ENCODE measurements at regions not wholly inside any gene's neighbourhood (a gene's known extent, or its start where the extent isn't known, plus 50 kb on each side); places are given as distances from the start of the nearest gene placed in this dataset.

DNA sequence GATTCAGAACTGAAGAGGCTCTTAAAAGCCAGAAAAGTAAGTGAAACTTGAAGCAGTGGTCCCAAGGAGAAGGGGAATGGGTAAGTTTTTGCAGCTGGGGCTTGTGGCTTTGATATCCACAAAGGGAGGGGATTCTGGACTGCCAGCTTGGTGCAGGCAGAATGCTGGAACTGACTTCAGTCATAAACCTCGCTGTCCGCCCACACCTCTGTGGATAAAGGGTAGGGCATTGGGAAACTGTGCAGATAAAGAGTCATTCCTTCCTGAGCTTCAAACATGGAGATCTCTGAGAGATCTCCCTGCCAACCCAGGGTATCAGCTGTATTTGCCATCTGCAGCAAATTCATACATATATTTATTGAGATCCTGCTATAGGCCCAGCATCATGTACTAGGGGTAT, 124.3 kb upstream of the OR9Q1 start:
- Histone ChIP-seq H3K9me3 (ENCODE audit: control insufficient read depth, insufficient read depth, low read depth, low read length) (no peaks in the 10 kb centered on the region), H3K4me1 (ENCODE audit: control insufficient read depth, insufficient read depth, low read length) (no peaks in the 10 kb centered on the region), H3K4me3 (ENCODE audit: low read depth in 2 of 2, low read length in 2 of 2) (no peak overlapping the region), H3K36me3 (ENCODE audit: control insufficient read depth, insufficient read depth, low read length) (no peaks in the 10 kb centered on the region), H3K27ac (ENCODE audit: low read length) (no peak overlapping the region), H3K27me3 (ENCODE audit: control insufficient read depth, insufficient read depth, low read length) (no peaks in the 10 kb centered on the region)
- no TSS peak for BruUV-seq (replicated peaks)
- no peak for ATAC-seq
- no peak for DNase-seq (ENCODE audit: low read depth, low spot score)
- intact Hi-C loops (cut with micrococcal nuclease; ENCODE audit: unreplicated experiment) (no loop called here), in situ Hi-C loops (cut with HindIII; ENCODE audit: low pct_unique_long_range_greater_than_20kb, low sequenced_read_pairs) (no loop called here)
- TF ChIP-seq SIN3A (IDR thresholded peaks at IDR 0.05; ENCODE audit: borderline replicate concordance, insufficient read depth, low read depth, low read length) (no peak), TCF7L2 (IDR thresholded peaks at IDR 0.05; ENCODE audit: low read depth, low read length) (no peak), POLR2AphosphoS5 (IDR thresholded peaks at IDR 0.05; ENCODE audit: low read depth, low read length) (no peak)
- TF ChIP-seq, protein P1, sequence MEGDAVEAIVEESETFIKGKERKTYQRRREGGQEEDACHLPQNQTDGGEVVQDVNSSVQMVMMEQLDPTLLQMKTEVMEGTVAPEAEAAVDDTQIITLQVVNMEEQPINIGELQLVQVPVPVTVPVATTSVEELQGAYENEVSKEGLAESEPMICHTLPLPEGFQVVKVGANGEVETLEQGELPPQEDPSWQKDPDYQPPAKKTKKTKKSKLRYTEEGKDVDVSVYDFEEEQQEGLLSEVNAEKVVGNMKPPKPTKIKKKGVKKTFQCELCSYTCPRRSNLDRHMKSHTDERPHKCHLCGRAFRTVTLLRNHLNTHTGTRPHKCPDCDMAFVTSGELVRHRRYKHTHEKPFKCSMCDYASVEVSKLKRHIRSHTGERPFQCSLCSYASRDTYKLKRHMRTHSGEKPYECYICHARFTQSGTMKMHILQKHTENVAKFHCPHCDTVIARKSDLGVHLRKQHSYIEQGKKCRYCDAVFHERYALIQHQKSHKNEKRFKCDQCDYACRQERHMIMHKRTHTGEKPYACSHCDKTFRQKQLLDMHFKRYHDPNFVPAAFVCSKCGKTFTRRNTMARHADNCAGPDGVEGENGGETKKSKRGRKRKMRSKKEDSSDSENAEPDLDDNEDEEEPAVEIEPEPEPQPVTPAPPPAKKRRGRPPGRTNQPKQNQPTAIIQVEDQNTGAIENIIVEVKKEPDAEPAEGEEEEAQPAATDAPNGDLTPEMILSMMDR (IDR thresholded peaks at IDR 0.05) = no peak
- TF ChIP-seq, protein P2, sequence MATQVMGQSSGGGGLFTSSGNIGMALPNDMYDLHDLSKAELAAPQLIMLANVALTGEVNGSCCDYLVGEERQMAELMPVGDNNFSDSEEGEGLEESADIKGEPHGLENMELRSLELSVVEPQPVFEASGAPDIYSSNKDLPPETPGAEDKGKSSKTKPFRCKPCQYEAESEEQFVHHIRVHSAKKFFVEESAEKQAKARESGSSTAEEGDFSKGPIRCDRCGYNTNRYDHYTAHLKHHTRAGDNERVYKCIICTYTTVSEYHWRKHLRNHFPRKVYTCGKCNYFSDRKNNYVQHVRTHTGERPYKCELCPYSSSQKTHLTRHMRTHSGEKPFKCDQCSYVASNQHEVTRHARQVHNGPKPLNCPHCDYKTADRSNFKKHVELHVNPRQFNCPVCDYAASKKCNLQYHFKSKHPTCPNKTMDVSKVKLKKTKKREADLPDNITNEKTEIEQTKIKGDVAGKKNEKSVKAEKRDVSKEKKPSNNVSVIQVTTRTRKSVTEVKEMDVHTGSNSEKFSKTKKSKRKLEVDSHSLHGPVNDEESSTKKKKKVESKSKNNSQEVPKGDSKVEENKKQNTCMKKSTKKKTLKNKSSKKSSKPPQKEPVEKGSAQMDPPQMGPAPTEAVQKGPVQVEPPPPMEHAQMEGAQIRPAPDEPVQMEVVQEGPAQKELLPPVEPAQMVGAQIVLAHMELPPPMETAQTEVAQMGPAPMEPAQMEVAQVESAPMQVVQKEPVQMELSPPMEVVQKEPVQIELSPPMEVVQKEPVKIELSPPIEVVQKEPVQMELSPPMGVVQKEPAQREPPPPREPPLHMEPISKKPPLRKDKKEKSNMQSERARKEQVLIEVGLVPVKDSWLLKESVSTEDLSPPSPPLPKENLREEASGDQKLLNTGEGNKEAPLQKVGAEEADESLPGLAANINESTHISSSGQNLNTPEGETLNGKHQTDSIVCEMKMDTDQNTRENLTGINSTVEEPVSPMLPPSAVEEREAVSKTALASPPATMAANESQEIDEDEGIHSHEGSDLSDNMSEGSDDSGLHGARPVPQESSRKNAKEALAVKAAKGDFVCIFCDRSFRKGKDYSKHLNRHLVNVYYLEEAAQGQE (IDR thresholded peaks at IDR 0.05; ENCODE audit: insufficient read depth in 1 of 2, low read depth in 2 of 2, low read length in 1 of 2) = no peak
- POLR2A ChIA-PET = no interaction called here
- CTCF ChIA-PET = no interaction called here

DNA sequence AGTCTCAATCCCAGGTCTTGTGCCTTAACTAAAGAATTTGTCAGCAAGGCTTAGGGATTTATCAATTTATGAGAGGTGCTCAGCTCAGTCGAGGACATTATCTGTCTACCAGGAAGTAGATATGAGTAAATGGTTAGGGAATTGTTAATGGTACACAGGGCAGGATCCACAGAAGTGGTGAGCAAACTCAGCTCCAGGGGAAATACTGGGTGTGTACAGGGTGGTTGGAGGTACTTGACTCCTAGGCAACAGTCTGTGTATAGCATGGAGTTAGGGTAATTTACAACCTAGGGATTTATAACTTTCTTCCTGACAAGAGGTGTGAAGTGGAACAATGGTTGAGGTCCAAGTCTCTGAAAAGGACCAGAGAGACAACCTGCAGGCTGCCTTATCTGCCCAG, 123.4 kb upstream of the OR9Q1 start:
- H3K27me3 ChIP-seq (ENCODE audit: control insufficient read depth, insufficient read depth, low read length) = no peaks in the 10 kb centered on the region
- TF ChIP-seq TCF7L2 (IDR thresholded peaks at IDR 0.05; ENCODE audit: low read depth, low read length) (no peak), POLR2AphosphoS5 (IDR thresholded peaks at IDR 0.05; ENCODE audit: low read depth, low read length) (no peak), SIN3A (IDR thresholded peaks at IDR 0.05; ENCODE audit: borderline replicate concordance, insufficient read depth, low read depth, low read length) (no peak)
- TF ChIP-seq, protein P2 (IDR thresholded peaks at IDR 0.05; ENCODE audit: insufficient read depth in 1 of 2, low read depth in 2 of 2, low read length in 1 of 2) = no peak
- TF ChIP-seq, protein P1 (IDR thresholded peaks at IDR 0.05) = no peak
- H3K4me3 ChIP-seq (ENCODE audit: low read depth in 2 of 2, low read length in 2 of 2) = no peak overlapping the region
- ATAC-seq (no peak), DNase-seq (ENCODE audit: low read depth, low spot score) (no peak)
- H3K27ac ChIP-seq (ENCODE audit: low read length) = no peak overlapping the region
- H3K4me1 ChIP-seq (ENCODE audit: control insufficient read depth, insufficient read depth, low read length) = no peaks in the 10 kb centered on the region
- POLR2A ChIA-PET = no interaction called here
- BruUV-seq (replicated peaks) = no TSS peak
- CTCF ChIA-PET = no interaction called here
- H3K9me3 ChIP-seq (ENCODE audit: control insufficient read depth, insufficient read depth, low read depth, low read length) = no peaks in the 10 kb centered on the region
- intact Hi-C loops (cut with micrococcal nuclease; ENCODE audit: unreplicated experiment) = no loop called here
- in situ Hi-C loops (cut with HindIII; ENCODE audit: low pct_unique_long_range_greater_than_20kb, low sequenced_read_pairs) = no loop called here
- H3K36me3 ChIP-seq (ENCODE audit: control insufficient read depth, insufficient read depth, low read length) = no peaks in the 10 kb centered on the region

Measured in Panc1 (cell line).